ENCODE measurements at regions not wholly inside any gene's neighbourhood (a gene's known extent, or its start where the extent isn't known, plus 50 kb on each side); places are given as distances from the start of the nearest gene placed in this dataset.

- DNase-seq, result no peak
Observed at GRCh38 chr4:110778521-110778920, 155.6 kb upstream of the PITX2 start.

GRCh38 chr4:110780538-110780937 is 157.7 kb upstream of the PITX2 start:
- DNase-seq, result no peak

GRCh38 chr4:110781944-110782343 is 159.1 kb upstream of the PITX2 start:
- no peak for DNase-seq

GRCh38 chr4:110787109-110787508 is 164.2 kb upstream of the PITX2 start:
- DNase-seq, result no peak

GRCh38 chr4:110787707-110788106 is 164.8 kb upstream of the PITX2 start:
- no peak for DNase-seq

- no peak for DNase-seq
Observed at GRCh38 chr4:110788302-110788701, 165.4 kb upstream of the PITX2 start.

GRCh38 chr4:110792036-110792435 is 169.2 kb upstream of the PITX2 start:
- no peak for DNase-seq

GRCh38 chr4:110793381-110793801 is 170.5 kb upstream of the PITX2 start:
- no peak for DNase-seq

- no peak for DNase-seq
Observed at GRCh38 chr4:110793890-110794554, 171.1 kb upstream of the PITX2 start.

GRCh38 chr4:110795971-110796370 is 173.1 kb upstream of the PITX2 start:
- no peak for DNase-seq

- no peak for DNase-seq
Observed at GRCh38 chr4:110797486-110797885, 174.6 kb upstream of the PITX2 start.

GRCh38 chr4:110798687-110799086 is 175.8 kb upstream of the PITX2 start:
- peak in 1 of 58 donors; percentile 3 for DNase-seq

- DNase-seq, result no peak
Observed at GRCh38 chr4:110799211-110799610, 176.3 kb upstream of the PITX2 start.

- DNase-seq, result no peak
Observed at GRCh38 chr4:110801591-110801990, 178.7 kb upstream of the PITX2 start.

GRCh38 chr4:110808351-110808878 is 185.5 kb upstream of the PITX2 start:
- DNase-seq, result no peak

- no peak for DNase-seq
Observed at GRCh38 chr4:110815950-110816349, 193.1 kb upstream of the PITX2 start.

- no peak for DNase-seq
Observed at GRCh38 chr4:110816367-110816766, 193.5 kb upstream of the PITX2 start.

GRCh38 chr4:110821186-110821585 is 198.3 kb upstream of the PITX2 start:
- DNase-seq, result no peak

GRCh38 chr4:110823251-110823650 is 200.4 kb upstream of the PITX2 start:
- no peak for DNase-seq

GRCh38 chr4:110824344-110824743 is 201.5 kb upstream of the PITX2 start:
- no peak for DNase-seq

- no peak for DNase-seq
Observed at GRCh38 chr4:110826656-110827055, 203.8 kb upstream of the PITX2 start.

GRCh38 chr4:110830461-110830860 is 207.6 kb upstream of the PITX2 start:
- DNase-seq, result no peak

- DNase-seq, result no peak
Observed at GRCh38 chr4:110837896-110838450, 215.1 kb upstream of the PITX2 start.
